ENCODE measurements at regions not wholly inside any gene's neighbourhood (a gene's known extent, or its start where the extent isn't known, plus 50 kb on each side); places are given as distances from the start of the nearest gene placed in this dataset.

DNA sequence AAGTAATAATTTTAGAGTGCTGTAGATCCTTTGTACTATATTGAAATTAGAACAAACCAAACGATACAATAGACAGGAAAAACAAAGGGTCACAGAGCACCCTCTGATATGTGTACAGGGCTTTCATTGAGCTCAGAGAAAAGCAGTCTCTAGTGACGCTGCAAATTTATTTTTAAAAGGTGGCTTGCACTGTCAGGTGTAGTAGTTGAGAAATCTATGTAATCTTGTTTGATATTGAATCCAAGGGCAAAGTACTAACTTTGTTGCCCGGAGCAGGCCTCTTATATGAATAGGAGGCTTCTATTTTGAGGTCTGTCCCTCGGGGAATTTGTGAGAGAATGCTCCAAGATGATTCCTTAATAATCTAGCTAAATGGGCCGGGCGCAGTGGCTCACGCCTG, 1755.5 kb downstream of the PCDH7 start:
- Histone ChIP-seq H3K27me3 (ENCODE audit: insufficient read depth, low read length) (no peaks in the 10 kb centered on the region), H3K9me2 (ENCODE audit: insufficient read depth) (no peaks in the 10 kb centered on the region), H3K9ac (ENCODE audit: low read length) (no peak overlapping the region), H3K4me3 (replicated peaks in 1 of 2; ENCODE audit: low read depth in 1 of 2, low read length in 2 of 2) (no peak overlapping the region), H3K79me2 (ENCODE audit: insufficient read depth, low read length) (no peaks in the 10 kb centered on the region), H3K9me3 (ENCODE audit: control insufficient read depth in 1 of 2, insufficient read depth in 1 of 2, low read depth in 1 of 2, low read length in 2 of 2) (no peaks in the 10 kb centered on the region), H3K36me3 (ENCODE audit: control insufficient read depth in 1 of 2, insufficient read depth in 2 of 2, low read length in 2 of 2) (no peaks in the 10 kb centered on the region), H3K4me1 (ENCODE audit: control insufficient read depth in 1 of 2, insufficient read depth in 2 of 2, low read length in 2 of 2) (peaks cover 0 to 5% of the 10 kb centered on the region in 2 experiments; a peak in 1 of 4 replicates), H3K4me2 (ENCODE audit: low read length) (no peak overlapping the region), H2AFZ (ENCODE audit: low read depth, low read length, poor library complexity, severe bottlenecking) (no peak overlapping the region), H3K27ac (ENCODE audit: low read depth, low read length) (no peak overlapping the region), H4K20me1 (ENCODE audit: insufficient read depth) (no peaks in the 10 kb centered on the region)
- DNase-seq (ENCODE audit: low read depth, low spot score) (no peak), ATAC-seq (no peak)
- ChIA-PET RAD21 (ENCODE audit: low non-redundant PET in 1 of 2, low total read pairs in 2 of 2, uncharacterized antibody in 2 of 2, unreplicated experiment in 2 of 2) (no interaction called here), CTCF (no interaction called here), POLR2A (no interaction called here)
- TF ChIP-seq SP1 (IDR thresholded peaks at IDR 0.05; ENCODE audit: low read depth), result no peak
- TF ChIP-seq, protein P1, sequence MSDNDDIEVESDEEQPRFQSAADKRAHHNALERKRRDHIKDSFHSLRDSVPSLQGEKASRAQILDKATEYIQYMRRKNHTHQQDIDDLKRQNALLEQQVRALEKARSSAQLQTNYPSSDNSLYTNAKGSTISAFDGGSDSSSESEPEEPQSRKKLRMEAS (IDR thresholded peaks at IDR 0.05), result no peak
- TF ChIP-seq ELF1 (IDR thresholded peaks at IDR 0.05; ENCODE audit: borderline replicate concordance, low read depth), result no peak
- no peak for TF ChIP-seq FOSL1 (IDR thresholded peaks at IDR 0.05; ENCODE audit: low read depth)
- no peak for TF ChIP-seq SRF (IDR thresholded peaks at IDR 0.05; ENCODE audit: low read depth)
- TF ChIP-seq POLR2AphosphoS5 (IDR thresholded peaks at IDR 0.05; ENCODE audit: low read depth, low read length), result no peak
- no peak for TF ChIP-seq SIN3A (IDR thresholded peaks at IDR 0.05; ENCODE audit: low read depth)
- TF ChIP-seq, protein P2, sequence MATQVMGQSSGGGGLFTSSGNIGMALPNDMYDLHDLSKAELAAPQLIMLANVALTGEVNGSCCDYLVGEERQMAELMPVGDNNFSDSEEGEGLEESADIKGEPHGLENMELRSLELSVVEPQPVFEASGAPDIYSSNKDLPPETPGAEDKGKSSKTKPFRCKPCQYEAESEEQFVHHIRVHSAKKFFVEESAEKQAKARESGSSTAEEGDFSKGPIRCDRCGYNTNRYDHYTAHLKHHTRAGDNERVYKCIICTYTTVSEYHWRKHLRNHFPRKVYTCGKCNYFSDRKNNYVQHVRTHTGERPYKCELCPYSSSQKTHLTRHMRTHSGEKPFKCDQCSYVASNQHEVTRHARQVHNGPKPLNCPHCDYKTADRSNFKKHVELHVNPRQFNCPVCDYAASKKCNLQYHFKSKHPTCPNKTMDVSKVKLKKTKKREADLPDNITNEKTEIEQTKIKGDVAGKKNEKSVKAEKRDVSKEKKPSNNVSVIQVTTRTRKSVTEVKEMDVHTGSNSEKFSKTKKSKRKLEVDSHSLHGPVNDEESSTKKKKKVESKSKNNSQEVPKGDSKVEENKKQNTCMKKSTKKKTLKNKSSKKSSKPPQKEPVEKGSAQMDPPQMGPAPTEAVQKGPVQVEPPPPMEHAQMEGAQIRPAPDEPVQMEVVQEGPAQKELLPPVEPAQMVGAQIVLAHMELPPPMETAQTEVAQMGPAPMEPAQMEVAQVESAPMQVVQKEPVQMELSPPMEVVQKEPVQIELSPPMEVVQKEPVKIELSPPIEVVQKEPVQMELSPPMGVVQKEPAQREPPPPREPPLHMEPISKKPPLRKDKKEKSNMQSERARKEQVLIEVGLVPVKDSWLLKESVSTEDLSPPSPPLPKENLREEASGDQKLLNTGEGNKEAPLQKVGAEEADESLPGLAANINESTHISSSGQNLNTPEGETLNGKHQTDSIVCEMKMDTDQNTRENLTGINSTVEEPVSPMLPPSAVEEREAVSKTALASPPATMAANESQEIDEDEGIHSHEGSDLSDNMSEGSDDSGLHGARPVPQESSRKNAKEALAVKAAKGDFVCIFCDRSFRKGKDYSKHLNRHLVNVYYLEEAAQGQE (IDR thresholded peaks at IDR 0.05; ENCODE audit: low read depth), result no peak
- no peak for TF ChIP-seq ZNF274 (IDR thresholded peaks at IDR 0.05; ENCODE audit: low read depth, low read length)
- no peak for TF ChIP-seq EGR1 (IDR thresholded peaks at IDR 0.05; ENCODE audit: low read depth)
- no peak for TF ChIP-seq RAD21 (IDR thresholded peaks at IDR 0.05; ENCODE audit: low read depth)
- TF ChIP-seq, protein P3, sequence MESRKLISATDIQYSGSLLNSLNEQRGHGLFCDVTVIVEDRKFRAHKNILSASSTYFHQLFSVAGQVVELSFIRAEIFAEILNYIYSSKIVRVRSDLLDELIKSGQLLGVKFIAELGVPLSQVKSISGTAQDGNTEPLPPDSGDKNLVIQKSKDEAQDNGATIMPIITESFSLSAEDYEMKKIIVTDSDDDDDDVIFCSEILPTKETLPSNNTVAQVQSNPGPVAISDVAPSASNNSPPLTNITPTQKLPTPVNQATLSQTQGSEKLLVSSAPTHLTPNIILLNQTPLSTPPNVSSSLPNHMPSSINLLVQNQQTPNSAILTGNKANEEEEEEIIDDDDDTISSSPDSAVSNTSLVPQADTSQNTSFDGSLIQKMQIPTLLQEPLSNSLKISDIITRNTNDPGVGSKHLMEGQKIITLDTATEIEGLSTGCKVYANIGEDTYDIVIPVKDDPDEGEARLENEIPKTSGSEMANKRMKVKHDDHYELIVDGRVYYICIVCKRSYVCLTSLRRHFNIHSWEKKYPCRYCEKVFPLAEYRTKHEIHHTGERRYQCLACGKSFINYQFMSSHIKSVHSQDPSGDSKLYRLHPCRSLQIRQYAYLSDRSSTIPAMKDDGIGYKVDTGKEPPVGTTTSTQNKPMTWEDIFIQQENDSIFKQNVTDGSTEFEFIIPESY (IDR thresholded peaks at IDR 0.05; ENCODE audit: extremely low read depth, insufficient replicate concordance, low read length), result no peak
- TF ChIP-seq, protein P4, sequence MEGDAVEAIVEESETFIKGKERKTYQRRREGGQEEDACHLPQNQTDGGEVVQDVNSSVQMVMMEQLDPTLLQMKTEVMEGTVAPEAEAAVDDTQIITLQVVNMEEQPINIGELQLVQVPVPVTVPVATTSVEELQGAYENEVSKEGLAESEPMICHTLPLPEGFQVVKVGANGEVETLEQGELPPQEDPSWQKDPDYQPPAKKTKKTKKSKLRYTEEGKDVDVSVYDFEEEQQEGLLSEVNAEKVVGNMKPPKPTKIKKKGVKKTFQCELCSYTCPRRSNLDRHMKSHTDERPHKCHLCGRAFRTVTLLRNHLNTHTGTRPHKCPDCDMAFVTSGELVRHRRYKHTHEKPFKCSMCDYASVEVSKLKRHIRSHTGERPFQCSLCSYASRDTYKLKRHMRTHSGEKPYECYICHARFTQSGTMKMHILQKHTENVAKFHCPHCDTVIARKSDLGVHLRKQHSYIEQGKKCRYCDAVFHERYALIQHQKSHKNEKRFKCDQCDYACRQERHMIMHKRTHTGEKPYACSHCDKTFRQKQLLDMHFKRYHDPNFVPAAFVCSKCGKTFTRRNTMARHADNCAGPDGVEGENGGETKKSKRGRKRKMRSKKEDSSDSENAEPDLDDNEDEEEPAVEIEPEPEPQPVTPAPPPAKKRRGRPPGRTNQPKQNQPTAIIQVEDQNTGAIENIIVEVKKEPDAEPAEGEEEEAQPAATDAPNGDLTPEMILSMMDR (IDR thresholded peaks at IDR 0.05 in 2 of 3, conservative IDR thresholded peaks at IDR 0.05 in 1 of 3; ENCODE audit: borderline replicate concordance in 1 of 3, insufficient read depth in 1 of 3, low read depth in 2 of 3, low read length in 2 of 3), result no peak
- no peak for TF ChIP-seq CBX3 (IDR thresholded peaks at IDR 0.05; ENCODE audit: low read depth)
- TF ChIP-seq EZH2 (IDR thresholded peaks at IDR 0.05), result no peak
- TF ChIP-seq YY1 (IDR thresholded peaks at IDR 0.05; ENCODE audit: extremely low read depth, insufficient replicate concordance, low read depth, low read length), result no peak
- intact Hi-C loops (cut with micrococcal nuclease), result no loop called here
- no TSS peak for BruUV-seq (replicated peaks)

Measured in HCT116 (cell line).